ENCODE measurements at regions not wholly inside any gene's neighbourhood (a gene's known extent, or its start where the extent isn't known, plus 50 kb on each side); places are given as distances from the start of the nearest gene placed in this dataset.

- no peak for DNase-seq
These were observed 288.7 kb upstream of the IGFBP3 start for GRCh38 chr7:46209611-46210388.

- DNase-seq, result no peak
These were observed 287.8 kb upstream of the IGFBP3 start for GRCh38 chr7:46208635-46209525.

DNA sequence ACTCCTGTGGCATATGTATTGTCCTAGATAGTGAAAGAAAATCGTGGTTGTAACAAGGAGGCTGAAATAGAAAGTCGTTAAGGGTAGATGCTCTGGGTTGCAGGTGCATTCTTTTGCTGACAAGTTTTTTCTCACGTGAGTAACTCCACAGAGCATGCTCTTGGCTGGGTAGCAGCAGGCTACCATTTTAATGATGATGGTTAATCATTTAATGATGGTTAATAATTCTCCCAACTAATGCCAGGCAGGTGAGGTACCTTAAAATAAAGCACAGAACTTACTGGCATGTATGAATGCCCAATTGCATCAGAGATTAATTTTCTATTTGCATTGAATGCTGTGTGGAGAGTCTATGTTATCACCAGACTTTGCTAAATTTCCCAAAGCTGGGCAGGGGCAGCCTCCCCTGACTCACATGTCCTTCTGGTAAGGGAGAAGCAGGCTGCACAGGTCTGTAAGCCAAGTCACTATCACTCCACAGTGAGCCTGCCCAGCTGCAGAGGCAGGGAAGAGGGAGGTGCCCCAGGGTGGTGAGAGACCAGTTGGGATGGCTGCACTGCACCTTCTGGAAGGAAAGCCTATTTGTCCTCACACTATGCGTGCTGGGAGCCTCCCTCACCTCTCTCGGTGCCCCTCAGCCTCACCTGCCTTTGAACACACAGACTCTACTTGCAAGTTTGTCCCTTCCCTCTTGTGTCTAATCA, 287.0 kb upstream of the IGFBP3 start:
- DNase-seq, result no peak

GRCh38 chr7:46206476-46207060, 285.5 kb upstream of the IGFBP3 start:
- DNase-seq, result no peak

DNA sequence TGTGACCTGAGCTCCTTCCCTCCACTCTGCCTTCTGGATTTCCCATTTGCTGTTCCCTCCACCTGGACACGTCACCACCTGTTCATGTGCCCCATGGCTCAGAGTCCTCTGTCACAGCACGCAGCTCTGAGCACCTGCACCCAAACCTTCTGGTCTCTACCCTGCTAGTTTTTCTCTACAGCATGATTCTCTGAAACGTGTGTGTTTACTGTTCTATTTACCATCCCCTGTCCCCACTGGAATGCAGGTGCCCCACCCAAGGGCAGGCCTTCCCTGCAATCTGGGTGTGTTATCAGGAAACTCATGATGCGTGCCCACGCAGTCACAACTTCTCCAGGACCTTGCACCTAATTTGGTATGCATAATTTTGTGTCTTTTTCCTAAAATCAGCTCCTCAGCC, 284.4 kb upstream of the IGFBP3 start:
- no peak for DNase-seq

- no peak for DNase-seq
These were observed 282.9 kb upstream of the IGFBP3 start for GRCh38 chr7:46203926-46204325.

DNA sequence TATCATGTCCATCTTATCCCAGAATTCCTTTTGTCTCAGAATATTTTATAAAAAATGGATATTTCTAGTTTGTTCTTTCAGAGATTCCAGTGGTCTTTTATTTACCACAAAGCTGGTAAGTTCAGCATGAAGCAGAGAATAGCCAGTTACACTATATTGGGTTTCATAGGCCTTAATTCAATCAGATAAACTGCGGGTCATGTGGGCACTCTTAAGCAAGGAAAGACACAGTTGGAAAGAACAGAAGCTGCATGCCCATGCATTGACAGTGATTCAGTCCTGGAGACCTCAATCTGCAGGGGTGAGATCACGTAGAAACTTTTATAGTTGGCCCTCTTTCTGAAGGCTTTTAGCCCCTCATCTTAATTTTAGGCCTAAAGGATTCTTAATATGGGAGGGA, 281.3 kb upstream of the IGFBP3 start:
- DNase-seq, result no peak

- no peak for DNase-seq
These were observed 280.9 kb upstream of the IGFBP3 start for GRCh38 chr7:46201961-46202360.

- DNase-seq, result no peak
These were observed 277.6 kb upstream of the IGFBP3 start for GRCh38 chr7:46198701-46199100.

GRCh38 chr7:46197785-46198540, 276.9 kb upstream of the IGFBP3 start:
- no peak for DNase-seq

DNA sequence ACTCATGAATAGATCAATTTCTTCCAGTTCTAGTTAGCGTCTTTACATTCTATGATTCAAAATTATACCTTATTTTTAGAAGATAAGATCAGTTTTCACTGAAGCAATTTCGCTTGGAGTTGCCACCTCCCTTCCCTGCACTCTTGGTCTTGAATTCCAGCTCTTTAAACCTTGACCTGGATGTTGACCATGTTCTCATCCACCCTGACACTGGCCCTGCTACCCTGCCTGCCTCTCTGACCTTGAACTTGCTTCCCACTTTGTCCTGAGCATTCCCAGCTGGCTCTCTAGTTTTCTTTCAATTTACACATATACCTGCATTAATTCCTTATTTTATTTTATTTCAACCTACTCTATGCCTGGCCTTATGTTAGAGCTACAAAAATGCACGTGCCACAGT, 274.9 kb upstream of the IGFBP3 start:
- DNase-seq, result no peak

DNA sequence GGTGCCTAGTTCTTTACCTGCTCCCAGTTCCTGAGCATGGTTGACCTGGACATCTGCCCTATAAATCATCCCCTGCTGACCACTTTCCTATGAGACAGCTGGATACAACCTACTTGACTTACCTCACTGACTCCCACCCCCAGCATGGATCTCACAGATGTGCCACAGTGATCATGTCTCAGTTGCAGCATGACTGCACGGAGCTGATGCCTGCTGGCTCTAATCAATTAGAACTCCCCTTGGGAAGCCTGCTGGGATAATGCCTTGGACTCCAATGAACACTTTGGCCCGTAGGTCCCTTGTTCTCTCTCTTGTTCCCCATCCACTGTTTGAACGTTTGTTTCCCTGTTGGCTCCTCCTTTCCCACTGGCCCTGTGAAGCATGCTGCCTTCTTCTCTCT, 271.2 kb upstream of the IGFBP3 start:
- no peak for DNase-seq

GRCh38 chr7:46191776-46192175, 270.7 kb upstream of the IGFBP3 start:
- DNase-seq, result no peak

DNA sequence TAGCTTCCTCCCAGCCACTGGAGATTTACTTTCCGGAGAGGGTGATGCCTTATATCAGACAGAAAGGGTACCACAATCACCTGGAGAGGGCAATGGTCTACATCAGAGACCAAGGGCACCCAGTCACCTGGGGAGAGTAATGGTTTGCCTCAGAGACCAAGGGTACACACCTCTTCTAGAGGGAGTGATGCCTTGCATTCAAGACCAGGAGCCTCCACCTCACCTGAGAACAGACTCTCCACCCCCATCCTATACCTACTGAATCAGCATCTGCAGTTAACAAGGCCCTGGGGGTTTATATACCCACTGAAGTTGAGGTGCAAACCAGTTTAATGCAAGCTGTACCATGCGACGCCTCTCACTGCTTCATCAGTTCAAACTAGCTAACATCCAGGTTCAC, 270.2 kb upstream of the IGFBP3 start:
- DNase-seq, result no peak

DNA sequence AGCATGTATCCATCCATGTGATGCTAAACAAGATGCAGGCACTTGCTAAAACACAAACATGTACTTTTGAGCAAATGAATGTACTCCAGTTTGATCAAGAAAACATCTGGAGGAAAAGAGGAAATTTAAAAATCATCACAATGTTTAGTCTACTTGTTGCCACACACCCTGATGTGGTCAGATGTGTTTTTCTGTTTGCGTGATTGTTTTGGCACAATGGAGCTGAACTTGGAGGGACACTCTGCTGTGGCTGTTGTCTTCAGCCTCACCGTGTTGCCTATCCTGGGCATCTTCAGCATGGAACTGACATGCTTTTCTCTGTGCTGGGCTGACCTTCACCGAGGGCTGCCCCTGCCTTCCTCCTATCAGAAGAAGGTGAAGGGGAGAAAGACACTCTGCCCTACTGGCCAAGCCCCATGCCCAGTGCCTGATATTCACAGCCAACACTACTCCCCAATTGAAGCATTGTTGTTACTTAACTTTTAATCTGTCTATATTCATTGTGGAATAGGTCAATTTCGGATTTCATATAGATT, 268.3 kb upstream of the IGFBP3 start:
- no peak for DNase-seq

GRCh38 chr7:46186131-46186530, 265.1 kb upstream of the IGFBP3 start:
- no peak for DNase-seq

GRCh38 chr7:46179061-46179610, 258.1 kb upstream of the IGFBP3 start:
- no peak for DNase-seq

DNA sequence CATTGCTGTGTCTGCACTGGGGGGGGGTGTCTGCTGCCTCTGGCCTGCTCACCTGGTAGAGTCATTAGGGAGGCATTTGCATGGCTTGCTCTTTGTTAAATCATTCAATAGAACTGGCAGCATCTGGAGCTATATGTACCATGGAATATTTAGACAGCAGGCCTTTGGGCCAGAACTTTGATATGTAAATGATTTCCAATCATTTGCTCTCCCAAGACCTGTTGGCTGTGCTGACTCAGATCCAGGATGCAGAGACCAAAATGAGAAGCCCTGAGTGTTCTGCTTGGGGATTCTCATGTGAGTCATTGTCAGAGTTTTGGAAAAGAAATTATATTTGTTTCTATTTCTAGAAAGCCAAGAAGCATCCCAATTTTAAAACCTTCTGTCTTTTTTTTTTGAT, 257.6 kb upstream of the IGFBP3 start:
- DNase-seq, result no peak

DNA sequence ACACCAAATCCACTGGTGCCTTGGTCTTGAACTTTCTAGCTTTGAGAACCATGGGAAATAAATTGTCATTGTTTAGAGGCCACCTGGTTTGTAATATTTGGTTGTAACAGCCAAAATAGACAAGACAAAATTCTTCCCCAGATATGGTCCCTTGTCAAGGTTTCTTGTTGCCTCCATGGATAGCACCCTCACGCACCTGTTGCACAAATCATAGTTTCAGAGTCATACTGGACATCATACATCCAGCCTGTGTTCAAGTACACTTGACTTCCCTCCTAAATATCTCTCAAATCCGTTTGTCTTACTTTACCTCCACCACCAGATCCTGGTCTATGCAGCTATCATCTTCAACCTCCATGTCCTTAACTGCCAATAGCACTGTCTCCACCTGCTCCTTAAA, 256.7 kb upstream of the IGFBP3 start:
- no peak for DNase-seq

GRCh38 chr7:46175221-46175620, 254.1 kb upstream of the IGFBP3 start:
- no peak for DNase-seq

- DNase-seq, result no peak
These were observed 253.1 kb upstream of the IGFBP3 start for GRCh38 chr7:46174196-46174580.
